H9 (cell line): ENCODE measurements at regions not wholly inside any gene's neighbourhood (a gene's known extent, or its start where the extent isn't known, plus 50 kb on each side); places are given as distances from the start of the nearest gene placed in this dataset.

ENCODE experiments used
- DNase-seq: peaks from one replicate; pipeline ENCODE4 v3.0.0-alpha.2; 2017
- H2AFZ ChIP-seq: one replicate; pipeline ENCODE4 v1.6.1; 2013; ENCODE audit warnings: mild to moderate bottlenecking, low read length, control low read depth, moderate library complexity
- H2AK5ac ChIP-seq: 2 replicates; pipeline ENCODE4 v1.6.1; 2013; ENCODE audit warnings: low read length, control low read depth, mixed read lengths; ENCODE audit not compliant: insufficient read length
- H2BK120ac ChIP-seq: one replicate; pipeline ENCODE4 v1.6.1; 2013; ENCODE audit warnings: low read depth, mild to moderate bottlenecking, low read length, control low read depth, inconsistent platforms; ENCODE audit not compliant: poor library complexity, severe bottlenecking
- H2BK12ac ChIP-seq: 2 replicates; pipeline ENCODE4 v1.6.1; 2013; ENCODE audit warnings: low read length, control low read depth, mixed read lengths, low read depth; ENCODE audit not compliant: insufficient read length
- H2BK15ac ChIP-seq: 2 replicates; pipeline ENCODE4 v1.6.1; 2013; ENCODE audit warnings: low read depth, low read length, control low read depth
- H2BK20ac ChIP-seq: one replicate; pipeline ENCODE4 v1.6.1; 2013; ENCODE audit warnings: low read depth, mild to moderate bottlenecking, low read length, control low read depth, inconsistent platforms; ENCODE audit not compliant: poor library complexity, severe bottlenecking
- H2BK5ac ChIP-seq: 2 replicates; pipeline ENCODE4 v1.6.1; 2013; ENCODE audit warnings: low read length, control low read depth, mixed read lengths; ENCODE audit not compliant: insufficient read length
- H3K14ac ChIP-seq: 2 replicates; pipeline ENCODE4 v1.6.1; 2013; ENCODE audit warnings: low read length, control low read depth; ENCODE audit not compliant: insufficient read depth
- H3K18ac ChIP-seq: 2 replicates; pipeline ENCODE4 v1.6.1; 2013; ENCODE audit warnings: low read depth, mild to moderate bottlenecking, mixed read lengths, low read length, control low read depth; ENCODE audit not compliant: insufficient read length
- H3K23ac ChIP-seq: 2 replicates; pipeline ENCODE4 v1.6.1; 2013; ENCODE audit warnings: low read length, control low read depth, mixed read lengths, low read depth; ENCODE audit not compliant: insufficient read length
- H3K23me2 ChIP-seq: 2 replicates; pipeline ENCODE4 v1.6.1; 2013; ENCODE audit warnings: low read depth, mild to moderate bottlenecking, mixed read lengths, low read length, control low read depth; ENCODE audit not compliant: insufficient read length, poor library complexity, severe bottlenecking
- H3K27ac ChIP-seq: 2 replicates; pipeline ENCODE4 v1.5.1; 2013; ENCODE audit warnings: low read length, control low read depth, mixed read lengths, low read depth; ENCODE audit not compliant: insufficient read length
- H3K27me3 ChIP-seq: 2 replicates; pipeline ENCODE4 v1.6.1; 2013; ENCODE audit warnings: low read length, control low read depth, inconsistent platforms; ENCODE audit not compliant: insufficient read depth
- H3K4ac ChIP-seq: 2 replicates; pipeline ENCODE4 v1.6.1; 2013; ENCODE audit warnings: low read depth, mild to moderate bottlenecking, control low read depth, inconsistent platforms, low read length, moderate library complexity
- H3K4me1 ChIP-seq: 2 replicates; pipeline ENCODE4 v1.6.1; 2013; ENCODE audit warnings: low read length, control low read depth, inconsistent platforms; ENCODE audit not compliant: insufficient read depth
- H3K4me2 ChIP-seq: 2 replicates; pipeline ENCODE4 v1.6.1; 2013; ENCODE audit warnings: low read length, control low read depth, mixed read lengths; ENCODE audit not compliant: insufficient read length, insufficient read depth
- H3K56ac ChIP-seq: 2 replicates; pipeline ENCODE4 v1.6.1; 2013; ENCODE audit warnings: low read depth, mild to moderate bottlenecking, mixed read lengths, low read length, control low read depth; ENCODE audit not compliant: insufficient read length
- H3K79me1 ChIP-seq: 2 replicates; pipeline ENCODE4 v1.6.1; 2013; ENCODE audit warnings: low read depth, mild to moderate bottlenecking, moderate library complexity, low read length, control low read depth, inconsistent platforms; ENCODE audit not compliant: insufficient read depth, poor library complexity, severe bottlenecking
- H3K79me2 ChIP-seq: 2 replicates; pipeline ENCODE4 v1.6.1; 2013; ENCODE audit warnings: low read length, control low read depth, inconsistent platforms; ENCODE audit not compliant: insufficient read depth
- H3K9ac ChIP-seq: 2 replicates; pipeline ENCODE4 v1.6.1; 2013; ENCODE audit warnings: low read length, control low read depth, mixed read lengths; ENCODE audit not compliant: insufficient read length; ENCODE audit errors: extremely low read depth
- H3K9me3 ChIP-seq: one replicate; pipeline ENCODE4 v1.6.1; 2013; ENCODE audit warnings: low read depth, low read length, inconsistent platforms; ENCODE audit not compliant: control insufficient read depth
- H3T11ph ChIP-seq: one replicate; pipeline ENCODE4 v1.6.1; 2013; ENCODE audit warnings: mild to moderate bottlenecking, low read length, control low read depth, inconsistent platforms
- H4K20me1 ChIP-seq: one replicate; pipeline ENCODE4 v1.6.1; 2013; ENCODE audit not compliant: control insufficient read depth, insufficient read length, insufficient read depth
- H4K5ac ChIP-seq: 2 replicates; pipeline ENCODE4 v1.6.1; 2013; ENCODE audit warnings: low read depth, mild to moderate bottlenecking, mixed read lengths, low read length, control low read depth; ENCODE audit not compliant: insufficient read length
- H4K8ac ChIP-seq: replicated peaks from 2 replicates; pipeline ENCODE4 v1.6.1; 2013; ENCODE audit warnings: low read length, control low read depth, mixed read lengths, low read depth; ENCODE audit not compliant: insufficient read length
- H4K91ac ChIP-seq: 2 replicates; pipeline ENCODE4 v1.6.1; 2013; ENCODE audit warnings: low read depth, mild to moderate bottlenecking, moderate library complexity, mixed read lengths, low read length, control low read depth; ENCODE audit not compliant: insufficient read length
- H3K27ac Mint-ChIP-seq, 3 experiments: 2 replicates in 2 of 3; 3 replicates in 1 of 3; pipeline ENCODE4 v1.8.0; 2020 to 2021; ENCODE audit warnings: mixed read lengths in 3 of 3, mild to moderate bottlenecking in 1 of 3, moderate library complexity in 1 of 3
- H3K27me3 Mint-ChIP-seq: 2 replicates; pipeline ENCODE4 v1.8.0; 2021; ENCODE audit warnings: low read depth, mild to moderate bottlenecking, moderate library complexity, mixed read lengths
- H3K36me3 Mint-ChIP-seq, 3 experiments: 2 replicates in 2 of 3; 3 replicates in 1 of 3; pipeline ENCODE4 v1.8.0; 2020 to 2021; ENCODE audit warnings: low read depth in 3 of 3, mixed read lengths in 3 of 3; ENCODE audit not compliant: insufficient read depth in 1 of 3
- H3K4me1 Mint-ChIP-seq, 2 experiments: 2 replicates each; pipeline ENCODE4 v1.8.0; 2020; ENCODE audit warnings: mixed read lengths in 2 of 2
- H3K4me3 Mint-ChIP-seq, 2 experiments: 2 replicates in 1 of 2; 3 replicates in 1 of 2; pipeline ENCODE4 v1.8.0; 2020 to 2021; ENCODE audit warnings: mild to moderate bottlenecking in 2 of 2, mixed read lengths in 2 of 2, moderate library complexity in 1 of 2
- H3K9me3 Mint-ChIP-seq, 2 experiments: 2 replicates in 1 of 2; 3 replicates in 1 of 2; pipeline ENCODE4 v1.8.0; 2020; ENCODE audit warnings: mild to moderate bottlenecking in 2 of 2, mixed read lengths in 2 of 2, moderate library complexity in 1 of 2
- WGBS: extraction: QIAGEN DNeasy Blood & Tissue Kit; methylation state at CpG from one replicate; pipeline ENCODE4 v1.1.7; 2013; ENCODE audit warnings: missing lambda C conversion rate, low lambda C conversion rate, mixed read lengths; ENCODE audit not compliant: insufficient read length; ENCODE audit errors: extremely low coverage; 5-methylcytosine and 5-hydroxymethylcytosine counted together
- TF ChIP-seq, protein P1 (sequence below): fragments of 200-600 bp; sonication (generic); conservative IDR thresholded peaks from 3 replicates; pipeline ENCODE4 v1.8.0; 2021; ENCODE audit warnings: antibody characterized with exemption, mild to moderate bottlenecking

DNA sequence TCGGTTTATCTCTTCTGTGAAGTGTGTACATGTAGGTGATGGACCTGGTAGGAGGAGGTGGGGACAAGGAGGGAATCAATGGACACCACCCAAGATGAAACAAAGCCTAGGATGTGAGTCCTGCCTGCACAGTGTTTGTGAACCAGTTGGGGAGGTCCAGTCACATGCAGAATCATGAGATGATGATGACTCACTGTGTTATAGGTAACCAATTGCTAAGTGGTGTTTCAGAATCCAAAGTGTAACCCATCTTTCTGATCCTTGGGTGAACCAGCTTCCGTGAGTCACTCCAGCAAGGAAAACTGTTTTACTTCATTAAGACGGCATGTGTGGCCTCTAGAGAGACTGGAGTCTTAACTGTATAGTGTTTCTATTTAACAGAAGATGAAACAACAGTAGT is 57.9 kb upstream of the HPF1 start:
- H3K9me3 ChIP-seq: no peaks in the 10 kb centered on the region
- peak overlapping the region in 1 of 3 experiments; percentile 44; a peak in 1 of 7 replicates for H3K27ac Mint-ChIP-seq
- no peak overlapping the region for H2BK120ac ChIP-seq
- no peaks in the 10 kb centered on the region; the same call in 1 of the 2 replicates for H3K27me3 ChIP-seq
- H2AFZ ChIP-seq: no peak overlapping the region
- peaks cover 8% of the 10 kb centered on the region in 2 experiments for H3K4me1 Mint-ChIP-seq
- no peak for DNase-seq
- H3T11ph ChIP-seq: no peak overlapping the region
- H3K23ac ChIP-seq: no peak overlapping the region
- no peak overlapping the region for H2BK5ac ChIP-seq
- no peaks in the 10 kb centered on the region for H3K36me3 Mint-ChIP-seq
- H3K23me2 ChIP-seq: no peaks in the 10 kb centered on the region
- H3K9me3 Mint-ChIP-seq: no peaks in the 10 kb centered on the region
- no peaks in the 10 kb centered on the region for H3K79me1 ChIP-seq
- H3K9ac ChIP-seq: no peak overlapping the region
- H3K4me3 Mint-ChIP-seq: no peak overlapping the region
- H4K5ac ChIP-seq: no peak overlapping the region
- H3K79me2 ChIP-seq: no peaks in the 10 kb centered on the region
- no peak overlapping the region for H3K4me2 ChIP-seq
- TF ChIP-seq, protein P1, sequence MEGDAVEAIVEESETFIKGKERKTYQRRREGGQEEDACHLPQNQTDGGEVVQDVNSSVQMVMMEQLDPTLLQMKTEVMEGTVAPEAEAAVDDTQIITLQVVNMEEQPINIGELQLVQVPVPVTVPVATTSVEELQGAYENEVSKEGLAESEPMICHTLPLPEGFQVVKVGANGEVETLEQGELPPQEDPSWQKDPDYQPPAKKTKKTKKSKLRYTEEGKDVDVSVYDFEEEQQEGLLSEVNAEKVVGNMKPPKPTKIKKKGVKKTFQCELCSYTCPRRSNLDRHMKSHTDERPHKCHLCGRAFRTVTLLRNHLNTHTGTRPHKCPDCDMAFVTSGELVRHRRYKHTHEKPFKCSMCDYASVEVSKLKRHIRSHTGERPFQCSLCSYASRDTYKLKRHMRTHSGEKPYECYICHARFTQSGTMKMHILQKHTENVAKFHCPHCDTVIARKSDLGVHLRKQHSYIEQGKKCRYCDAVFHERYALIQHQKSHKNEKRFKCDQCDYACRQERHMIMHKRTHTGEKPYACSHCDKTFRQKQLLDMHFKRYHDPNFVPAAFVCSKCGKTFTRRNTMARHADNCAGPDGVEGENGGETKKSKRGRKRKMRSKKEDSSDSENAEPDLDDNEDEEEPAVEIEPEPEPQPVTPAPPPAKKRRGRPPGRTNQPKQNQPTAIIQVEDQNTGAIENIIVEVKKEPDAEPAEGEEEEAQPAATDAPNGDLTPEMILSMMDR: no peak
- H3K4ac ChIP-seq: no peak overlapping the region
- no peak overlapping the region for H3K56ac ChIP-seq
- WGBS: no CpG with 5 or more reads among the region's 3 CpGs
- no peak overlapping the region for H2BK15ac ChIP-seq
- no peak overlapping the region for H2AK5ac ChIP-seq
- no peak overlapping the region for H3K18ac ChIP-seq
- no peaks in the 10 kb centered on the region for H4K20me1 ChIP-seq
- no peaks in the 10 kb centered on the region for H3K4me1 ChIP-seq
- no peaks in the 10 kb centered on the region for H3K27me3 Mint-ChIP-seq
- no peak overlapping the region for H4K8ac ChIP-seq
- H2BK12ac ChIP-seq: no peak overlapping the region
- no peak overlapping the region for H2BK20ac ChIP-seq
- no peak overlapping the region for H3K14ac ChIP-seq
- no peak overlapping the region for H3K27ac ChIP-seq
- no peak overlapping the region for H4K91ac ChIP-seq
